IMR-90 (cell line): ENCODE measurements at regions not wholly inside any gene's neighbourhood (a gene's known extent, or its start where the extent isn't known, plus 50 kb on each side); places are given as distances from the start of the nearest gene placed in this dataset.

Experiments
- ATAC-seq: fragments of 200-7000 bp; cut with Tn5 transposase; 2 replicates; pipeline ENCODE4 v1.9.1; 2020; ENCODE audit warnings: low read depth, mild to moderate bottlenecking, moderate library complexity
- BruUV-seq: library from RNA; stranded (reverse); fragments of 400-500 nt; replicated peaks from 2 replicates; lab custom pipeline; 2021; lab: Mats Ljungman, UMichigan
- CTCF ChIA-PET: fragments of 300-600 bp; formaldehyde crosslinking; extraction: SDS; loops from one replicate; lab custom pipeline; 2021; ENCODE audit warnings: antibody characterized with exemption; lab: Yijun Ruan, JAX
- POLR2A ChIA-PET: fragments of 300-600 bp; sonication (Branson Sonifier 250); formaldehyde crosslinking; loops from one replicate; lab custom pipeline; 2022; ENCODE audit warnings: antibody characterized with exemption; ENCODE audit not compliant: unreplicated experiment; lab: Charles Lee
- DNase-seq: peaks from one replicate; pipeline ENCODE4 v3.0.0; 2013
- H2AFZ ChIP-seq: replicated peaks from 2 replicates; pipeline ENCODE3; 2013; ENCODE audit warnings: low read length, mild to moderate bottlenecking; ENCODE audit not compliant: poor library complexity
- H2AK5ac ChIP-seq: 2 replicates; pipeline ENCODE4 v1.6.1; 2013; ENCODE audit warnings: low read depth, low read length, inconsistent platforms
- H2AK9ac ChIP-seq: replicated peaks from 2 replicates; pipeline ENCODE3; 2013; ENCODE audit warnings: mild to moderate bottlenecking, low read depth, low read length, moderate library complexity; ENCODE audit not compliant: poor library complexity
- H2BK120ac ChIP-seq: 2 replicates; pipeline ENCODE4 v1.6.1; 2013; ENCODE audit warnings: low read depth, low read length, inconsistent platforms
- H2BK15ac ChIP-seq: 3 replicates; pipeline ENCODE4 v1.6.1; 2013; ENCODE audit warnings: low read depth, low read length, inconsistent platforms
- H2BK20ac ChIP-seq: 2 replicates; pipeline ENCODE4 v1.6.1; 2013; ENCODE audit warnings: low read depth, mild to moderate bottlenecking, inconsistent platforms, low read length, moderate library complexity
- H2BK5ac ChIP-seq: 2 replicates; pipeline ENCODE4 v1.6.1; 2013; ENCODE audit warnings: mild to moderate bottlenecking, low read depth, low read length, inconsistent platforms; ENCODE audit not compliant: poor library complexity, severe bottlenecking
- H3K14ac ChIP-seq: replicated peaks from 2 replicates; pipeline ENCODE4 v1.6.1; 2013; ENCODE audit warnings: low read depth, low read length, inconsistent platforms
- H3K18ac ChIP-seq: 2 replicates; pipeline ENCODE4 v1.6.1; 2013; ENCODE audit warnings: low read depth, low read length, control low read depth
- H3K23ac ChIP-seq: 2 replicates; pipeline ENCODE4 v1.6.1; 2013; ENCODE audit warnings: low read depth, low read length, inconsistent platforms
- H3K27ac ChIP-seq: 2 replicates; pipeline ENCODE4 v1.5.1; 2013; ENCODE audit warnings: mild to moderate bottlenecking, control low read depth, low read length; ENCODE audit not compliant: insufficient read depth
- H3K27me3 ChIP-seq: 2 replicates; pipeline ENCODE4 v1.6.1; 2013; ENCODE audit warnings: low read length; ENCODE audit not compliant: control insufficient read depth, insufficient read depth
- H3K36me3 ChIP-seq: 2 replicates; pipeline ENCODE4 v1.6.1; 2013; ENCODE audit warnings: low read length, mixed read lengths; ENCODE audit not compliant: control insufficient read depth, insufficient read depth
- H3K4ac ChIP-seq: 2 replicates; pipeline ENCODE4 v1.6.1; 2013; ENCODE audit warnings: low read depth, low read length, inconsistent platforms
- H3K4me1 ChIP-seq: 2 replicates; pipeline ENCODE4 v1.6.1; 2013; ENCODE audit warnings: low read length, mixed read lengths; ENCODE audit not compliant: control insufficient read depth, insufficient read depth
- H3K4me2 ChIP-seq: 2 replicates; pipeline ENCODE4 v1.6.1; 2013; ENCODE audit warnings: low read depth, mild to moderate bottlenecking, control low read depth, low read length, moderate library complexity
- H3K4me3 ChIP-seq: 2 replicates; pipeline ENCODE4 v1.5.1; 2013; ENCODE audit warnings: low read depth, mild to moderate bottlenecking, control low read depth, low read length, moderate library complexity; ENCODE audit not compliant: insufficient read depth
- H3K56ac ChIP-seq: 2 replicates; pipeline ENCODE4 v1.6.1; 2013; ENCODE audit warnings: low read length, inconsistent platforms; ENCODE audit not compliant: insufficient read depth; ENCODE audit errors: extremely low read depth
- H3K79me1 ChIP-seq, 2 experiments: 2 replicates each; pipeline ENCODE4 v1.6.1; 2013; ENCODE audit warnings: low read length in 2 of 2, inconsistent platforms in 1 of 2, low read depth in 1 of 2
- H3K9ac ChIP-seq: 2 replicates; pipeline ENCODE4 v1.6.1; 2013; ENCODE audit warnings: low read depth, low read length, control low read depth
- H3K9me1 ChIP-seq: 2 replicates; pipeline ENCODE4 v1.6.1; 2013; ENCODE audit warnings: low read length, inconsistent platforms; ENCODE audit not compliant: insufficient read depth
- H3K9me3 ChIP-seq: 2 replicates; pipeline ENCODE4 v1.6.1; 2013; ENCODE audit warnings: low read length; ENCODE audit not compliant: control insufficient read depth, insufficient read depth
- H4K20me1 ChIP-seq: 2 replicates; pipeline ENCODE4 v1.6.1; 2013; ENCODE audit warnings: low read length, inconsistent platforms; ENCODE audit not compliant: insufficient read depth
- H4K5ac ChIP-seq: 2 replicates; pipeline ENCODE4 v1.6.1; 2013; ENCODE audit warnings: mild to moderate bottlenecking, low read depth, low read length, control low read depth
- H4K8ac ChIP-seq, 2 experiments: 2 replicates each; pipeline ENCODE4 v1.6.1; 2013; ENCODE audit warnings: low read depth in 2 of 2, low read length in 2 of 2, control low read depth in 1 of 2, inconsistent platforms in 1 of 2
- H4K91ac ChIP-seq: 2 replicates; pipeline ENCODE4 v1.6.1; 2013; ENCODE audit warnings: low read depth, low read length, inconsistent platforms; ENCODE audit not compliant: insufficient read depth
- BHLHE40 ChIP-seq: fragments of 150-350 bp; IDR thresholded peaks from 2 replicates; pipeline ENCODE4 v1.6.1; 2016; ENCODE audit warnings: mild to moderate bottlenecking, low read depth, low read length
- MAZ ChIP-seq: IDR thresholded peaks from 2 replicates; pipeline ENCODE4 v1.6.1; 2012; ENCODE audit warnings: low read depth, mild to moderate bottlenecking, low read length, improper control_type of control experiment, moderate library complexity, borderline replicate concordance
- POLR2A ChIP-seq: IDR thresholded peaks from 2 replicates; pipeline ENCODE4 v1.6.1; 2012; ENCODE audit warnings: mild to moderate bottlenecking, low read depth, low read length
- RAD21 ChIP-seq: IDR thresholded peaks from 2 replicates; pipeline ENCODE4 v1.6.1; 2012; ENCODE audit warnings: low read length, improper control_type of control experiment
- WGBS, 2 experiments: methylation state at CpG; one replicate each; pipeline versions ENCODE4 v1.1.5 to v1.1.7; 2013; ENCODE audit warnings: missing lambda C conversion rate in 2 of 2; ENCODE audit not compliant: insufficient read length in 1 of 2; ENCODE audit errors: extremely low coverage in 2 of 2; 5-methylcytosine and 5-hydroxymethylcytosine counted together
- dilution Hi-C: fragments of 300-500 bp; cut with HindIII; formaldehyde crosslinking; loops from one replicate; pipeline ENCODE4 v1.14.3; 2018; ENCODE audit warnings: low sequenced_read_pairs; ENCODE audit not compliant: unreplicated experiment
- in situ Hi-C: fragments of 300-500 bp; cut with MboI; formaldehyde crosslinking; loops from 3 replicates; pipeline ENCODE4 v1.14.3; 2019; ENCODE audit warnings: low sequenced_read_pairs, inconsistent platforms, mixed read lengths
- intact Hi-C: fragments of 100-400 bp; cut with micrococcal nuclease; formaldehyde crosslinking; loops from 2 replicates; pipeline ENCODE4 v1.10.0; 2022

DNA sequence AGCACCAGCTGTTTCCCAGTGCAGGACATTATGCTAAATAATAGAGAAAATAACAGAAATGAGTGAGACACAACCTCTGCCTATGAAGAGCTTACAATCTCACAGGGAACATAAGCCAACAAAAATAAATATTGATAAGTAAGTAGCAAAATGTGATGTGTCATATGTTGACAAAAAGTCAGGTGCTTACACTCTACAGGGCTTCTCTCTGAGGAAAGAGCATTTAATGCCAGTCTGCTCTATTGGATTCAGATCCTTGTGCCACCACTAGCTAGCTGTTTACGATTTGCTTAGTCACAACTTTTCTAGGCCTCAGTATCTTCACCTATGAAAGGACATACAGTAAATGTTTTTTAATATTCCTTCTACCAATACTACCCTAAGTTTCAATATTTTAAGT, 500.9 kb upstream of the NAALADL2 start:
- Histone ChIP-seq H3K4ac (no peak overlapping the region), H2BK15ac (no peak overlapping the region), H4K91ac (no peak overlapping the region), H4K8ac (no peak overlapping the region), H3K56ac (no peak overlapping the region), H2BK5ac (no peak overlapping the region), H4K5ac (no peak overlapping the region), H2AFZ (no peak overlapping the region), H3K23ac (no peak overlapping the region), H3K4me1 (no peaks in the 10 kb centered on the region), H3K4me3 (no peak overlapping the region), H3K27ac (no peak overlapping the region), H2BK20ac (no peak overlapping the region), H2AK9ac (no peak overlapping the region), H3K9me3 (no peaks in the 10 kb centered on the region), H4K20me1 (no peaks in the 10 kb centered on the region), H3K4me2 (no peak overlapping the region), H3K36me3 (no peaks in the 10 kb centered on the region), H3K18ac (no peak overlapping the region), H3K9me1 (no peaks in the 10 kb centered on the region), H2BK120ac (no peak overlapping the region), H3K14ac (no peak overlapping the region), H3K79me1 (no peaks in the 10 kb centered on the region), H3K9ac (no peak overlapping the region), H3K27me3 (no peaks in the 10 kb centered on the region), H2AK5ac (no peak overlapping the region)
- peak; percentile 50 for DNase-seq
- dilution Hi-C loops (no loop called here), in situ Hi-C loops (no loop called here), intact Hi-C loops (no loop called here)
- peak; percentile 46 for ATAC-seq
- POLR2A ChIA-PET: no interaction called here
- no TSS peak for BruUV-seq
- CTCF ChIA-PET: interaction anchor here (0.8 kb wide), 1 partner anchor 16 kb away, joined by 3 read pairs; no protein-coding TSS in a partner anchor
- WGBS, 2 experiments: no CpG with 5 or more reads among the region's 1 CpG
- TF ChIP-seq MAZ (no peak), POLR2A (no peak), RAD21 (no peak), BHLHE40 (no peak)
